ENCODE measurements at regions not wholly inside any gene's neighbourhood (a gene's known extent, or its start where the extent isn't known, plus 50 kb on each side); places are given as distances from the start of the nearest gene placed in this dataset.
"Not testable (repeated sequence)": the region's sequence is repeated elsewhere in the genome, so short reads cannot be mapped to it uniquely, and the experiment has no call there.

DNA sequence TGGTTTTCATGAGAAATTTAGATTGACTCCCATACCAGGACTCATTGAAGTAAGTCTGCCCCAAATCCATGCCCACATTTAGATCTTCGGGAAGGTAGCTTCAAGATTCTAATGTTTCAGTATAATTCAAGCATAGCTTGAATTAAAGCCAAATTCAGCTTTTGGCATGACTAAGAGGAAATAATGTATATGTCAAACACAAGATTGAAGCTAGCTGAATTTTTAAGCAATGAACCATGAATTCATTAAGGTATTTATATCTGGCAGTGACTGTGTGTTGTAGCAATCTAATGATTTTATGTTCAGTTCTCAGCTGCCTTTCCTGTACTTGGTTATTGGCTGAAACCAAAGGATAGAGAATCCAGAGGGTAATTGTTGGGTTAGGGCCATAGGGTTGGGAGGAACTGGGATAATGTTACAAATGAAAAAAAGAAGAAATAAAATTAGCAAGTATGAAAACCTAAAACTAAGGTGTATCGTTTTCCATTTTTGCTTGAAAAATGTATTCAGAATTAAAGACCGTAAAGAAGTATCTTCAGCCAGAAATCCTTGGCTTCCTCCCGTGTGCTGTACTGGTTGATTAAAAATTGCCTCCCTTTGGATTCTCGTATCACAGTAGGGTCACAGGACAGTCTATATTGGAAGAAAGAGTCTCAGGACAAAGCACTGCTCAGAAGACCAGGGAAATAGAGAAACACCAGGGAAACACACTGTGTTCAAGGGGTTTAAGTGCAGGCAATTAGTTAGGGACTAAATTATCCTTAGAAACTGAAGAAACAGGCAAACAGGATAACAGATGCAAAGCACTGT is 119.0 kb upstream of the FN1 start:
- intact Hi-C loops (cut with micrococcal nuclease) = no loop called here

- intact Hi-C loops (cut with micrococcal nuclease) = no loop called here
Measured at GRCh38 chr2:215553946-215554345, 118.1 kb upstream of the FN1 start.

DNA sequence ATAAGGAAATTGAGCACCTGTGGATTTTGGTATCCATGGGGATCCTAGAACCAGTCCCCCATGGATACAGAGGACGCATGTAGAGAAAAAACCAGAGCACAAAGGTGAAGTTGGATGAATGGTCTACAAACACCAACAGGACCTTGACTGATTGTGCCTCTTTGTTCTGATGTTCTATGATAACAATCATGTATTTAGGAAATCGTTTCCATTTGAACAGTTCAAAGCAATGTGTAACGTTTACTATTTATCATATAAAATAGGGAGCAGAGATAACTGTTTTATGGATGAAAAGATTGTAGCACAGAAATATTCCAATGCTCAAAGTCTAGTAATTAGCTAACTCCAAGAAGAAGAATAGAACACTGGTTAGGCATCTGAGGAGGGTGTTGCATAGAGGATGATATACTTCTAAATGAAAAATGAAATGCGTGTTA is 116.3 kb upstream of the FN1 start:
- intact Hi-C loops (cut with micrococcal nuclease) = no loop called here

DNA sequence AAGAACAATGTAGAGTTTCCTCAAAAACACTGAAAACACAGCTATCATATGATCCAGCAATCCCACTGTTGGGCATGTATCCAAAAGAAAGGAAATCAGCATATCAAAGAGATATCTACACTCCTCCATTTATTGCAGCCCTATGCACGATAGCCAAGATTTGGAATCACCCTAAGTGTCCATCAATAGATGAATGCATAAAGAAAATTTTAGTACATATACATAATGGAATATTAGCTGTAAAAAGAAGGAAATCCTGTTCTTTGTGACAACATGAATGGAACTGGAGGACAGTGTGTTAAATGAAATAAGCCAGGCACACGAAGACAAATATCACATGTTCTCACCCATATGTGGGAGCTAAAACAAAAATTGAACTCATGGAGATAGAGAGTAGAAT is 114.5 kb upstream of the FN1 start:
- intact Hi-C loops (cut with micrococcal nuclease) = no loop called here

GRCh38 chr2:215548714-215549113 is 112.8 kb upstream of the FN1 start:
- intact Hi-C loops (cut with micrococcal nuclease) = no loop called here

- intact Hi-C loops (cut with micrococcal nuclease) = no loop called here
Measured at GRCh38 chr2:215542690-215543089, 106.8 kb upstream of the FN1 start.

- intact Hi-C loops (cut with micrococcal nuclease) = no loop called here
Measured at GRCh38 chr2:215540658-215541057, 104.8 kb upstream of the FN1 start.

DNA sequence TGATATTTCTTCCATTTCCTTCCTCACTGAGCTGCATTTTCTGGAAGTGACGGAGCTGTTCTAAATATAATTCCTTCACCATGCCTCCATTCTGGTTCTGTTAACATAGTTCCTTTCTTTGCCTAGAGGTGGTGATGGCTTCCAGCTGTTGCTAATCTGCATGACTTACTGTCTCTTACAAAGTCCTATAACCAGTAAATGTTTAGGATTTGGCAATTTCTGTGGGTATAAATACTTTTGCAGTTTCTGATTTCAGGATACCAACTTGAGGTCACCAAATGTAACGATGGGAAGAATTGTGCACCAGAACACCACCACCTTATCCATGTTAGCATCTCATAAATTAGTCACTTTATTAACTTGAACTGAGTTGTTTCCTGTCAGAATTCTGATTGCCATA is 101.7 kb upstream of the FN1 start:
- intact Hi-C loops (cut with micrococcal nuclease) = no loop called here

DNA sequence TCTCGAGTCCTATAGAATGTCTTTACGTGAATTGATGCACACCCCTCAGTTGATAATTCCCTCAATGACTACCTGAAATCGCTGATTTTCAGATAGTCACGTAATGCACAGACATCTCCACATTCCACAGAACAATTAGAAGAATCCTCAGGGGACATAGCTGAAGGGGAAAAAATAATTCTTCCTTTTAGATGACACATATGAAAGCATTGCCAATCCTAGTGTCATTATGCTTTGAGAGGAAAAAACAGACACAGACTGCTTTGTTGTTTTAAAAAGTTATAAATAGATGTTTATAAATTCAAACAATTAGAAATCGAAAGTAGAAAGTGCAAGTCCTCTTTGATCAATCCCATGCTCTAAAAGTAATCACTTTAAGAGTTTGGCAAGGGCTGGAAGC is 100.6 kb upstream of the FN1 start:
- intact Hi-C loops (cut with micrococcal nuclease) = no loop called here

GRCh38 chr2:215535741-215536140 is 99.9 kb upstream of the FN1 start:
- intact Hi-C loops (cut with micrococcal nuclease) = no loop called here

GRCh38 chr2:215535125-215535668 is 99.3 kb upstream of the FN1 start:
- intact Hi-C loops (cut with micrococcal nuclease) = no loop called here

DNA sequence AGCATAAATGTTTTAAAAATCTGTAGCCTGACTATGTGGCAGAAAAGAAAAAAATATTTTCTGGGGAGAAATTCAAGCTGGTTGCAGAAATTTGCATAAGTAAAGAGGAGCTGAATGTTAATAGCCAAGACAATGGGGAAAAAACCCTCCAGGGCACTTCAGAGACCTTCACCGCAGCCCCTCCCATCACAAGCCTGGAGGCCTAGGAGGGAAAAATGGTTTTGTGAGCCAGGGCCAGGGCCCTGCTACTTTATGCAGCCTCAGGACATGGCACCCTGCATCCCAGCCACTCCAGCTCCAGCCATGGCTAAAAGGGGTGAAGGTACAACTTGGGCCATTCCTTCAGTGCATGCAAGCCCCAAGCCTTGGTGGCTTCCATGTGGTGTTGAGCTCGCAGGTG is 97.8 kb upstream of the FN1 start:
- intact Hi-C loops (cut with micrococcal nuclease) = not testable (repeated sequence)

GRCh38 chr2:215532844-215533243 is 97.0 kb upstream of the FN1 start:
- intact Hi-C loops (cut with micrococcal nuclease) = no loop called here

DNA sequence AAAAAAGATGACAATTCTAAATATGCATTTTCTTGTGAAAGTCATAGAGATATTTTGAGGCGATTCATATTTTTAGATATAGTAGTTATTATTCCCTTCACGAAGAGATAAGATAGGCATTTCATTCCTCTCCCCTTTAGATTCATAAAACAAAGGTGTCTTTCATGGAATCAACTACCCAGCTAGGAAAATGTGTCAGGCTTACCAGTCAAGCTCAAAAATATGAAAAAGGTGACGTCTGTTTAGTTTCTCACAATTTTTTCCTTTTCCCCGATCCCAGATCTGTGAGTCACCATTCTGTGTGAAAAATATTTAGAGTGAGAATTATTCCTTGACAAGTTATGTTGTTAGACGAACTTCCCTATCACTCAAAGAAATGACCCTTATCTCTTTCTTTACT is 95.4 kb upstream of the FN1 start:
- intact Hi-C loops (cut with micrococcal nuclease) = no loop called here

DNA sequence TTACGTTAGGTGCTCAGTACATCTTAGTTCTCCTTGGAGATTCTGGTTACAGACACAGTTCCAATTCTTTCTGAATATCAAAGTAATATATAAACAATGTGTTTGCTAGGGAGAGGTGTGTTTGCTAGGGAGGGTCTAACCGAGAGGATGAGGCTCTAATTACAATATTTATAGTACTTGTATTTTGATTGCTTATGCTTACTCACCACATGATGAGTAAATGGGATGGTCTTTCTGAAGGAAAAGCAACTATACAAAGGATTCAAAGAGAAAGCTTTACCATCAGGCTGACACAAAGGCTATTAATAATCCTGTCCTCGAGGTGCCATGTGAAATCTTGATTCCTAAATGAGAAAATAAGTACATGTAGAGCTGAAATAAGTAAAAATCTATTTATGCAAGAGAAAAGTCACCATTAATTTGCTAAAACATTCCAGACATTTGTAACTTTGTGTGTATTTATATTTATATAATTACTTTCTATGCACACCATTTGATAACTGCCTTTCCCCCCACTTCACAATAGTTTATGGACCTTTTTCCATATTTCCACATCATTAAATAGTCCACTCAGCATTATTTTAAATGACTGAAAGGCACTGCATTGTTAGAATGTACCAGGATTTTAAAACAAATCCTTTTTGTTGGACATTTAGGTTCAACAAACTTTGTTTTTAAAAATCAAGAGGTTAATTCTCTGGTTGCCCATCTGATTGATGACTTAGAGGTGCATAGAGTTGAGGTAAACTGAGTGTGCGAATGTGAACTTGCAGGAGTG is 94.5 kb upstream of the FN1 start:
- intact Hi-C loops (cut with micrococcal nuclease) = no loop called here

- intact Hi-C loops (cut with micrococcal nuclease) = no loop called here
Measured at GRCh38 chr2:215529271-215529670, 93.4 kb upstream of the FN1 start.

GRCh38 chr2:215528555-215528954 is 92.7 kb upstream of the FN1 start:
- intact Hi-C loops (cut with micrococcal nuclease) = no loop called here

- intact Hi-C loops (cut with micrococcal nuclease) = no loop called here
Measured at GRCh38 chr2:215527736-215528135, 91.9 kb upstream of the FN1 start.

- intact Hi-C loops (cut with micrococcal nuclease) = no loop called here
Measured at GRCh38 chr2:215526341-215526740, 90.5 kb upstream of the FN1 start.

- intact Hi-C loops (cut with micrococcal nuclease) = no loop called here
Measured at GRCh38 chr2:215522237-215522636, 86.4 kb upstream of the FN1 start.

GRCh38 chr2:215521031-215521430 is 85.2 kb upstream of the FN1 start:
- intact Hi-C loops (cut with micrococcal nuclease) = no loop called here

- intact Hi-C loops (cut with micrococcal nuclease) = no loop called here
Measured at GRCh38 chr2:215517391-215517790, 81.5 kb upstream of the FN1 start.

DNA sequence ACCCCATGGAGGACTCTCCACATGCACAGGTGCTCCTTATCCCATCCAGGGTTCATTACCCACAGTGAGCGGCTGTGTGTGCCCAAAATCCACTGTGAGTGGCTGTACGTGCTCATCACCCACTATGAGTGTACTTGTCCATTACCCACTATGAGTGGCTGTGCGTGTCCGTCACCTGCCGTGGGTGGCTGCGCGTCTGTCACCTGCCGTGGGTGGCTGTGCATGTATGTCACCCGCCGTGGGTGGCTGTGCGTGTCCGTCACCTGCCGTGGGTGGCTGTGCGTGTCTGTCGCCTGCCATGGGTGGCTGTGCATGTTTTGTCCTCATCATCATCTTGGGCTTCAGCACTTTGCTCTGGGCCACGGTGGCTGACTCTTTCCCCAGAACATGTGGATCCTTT is 78.6 kb upstream of the FN1 start:
- intact Hi-C loops (cut with micrococcal nuclease) = no loop called here
